SK-N-SH (cell line): ENCODE measurements at regions not wholly inside any gene's neighbourhood (a gene's known extent, or its start where the extent isn't known, plus 50 kb on each side); places are given as distances from the start of the nearest gene placed in this dataset.

Source experiments
- CTCF ChIA-PET: fragments of 300-600, 350-600 bp; formaldehyde crosslinking; extraction: SDS; loops from one replicate; lab custom pipeline; 2021; lab: Yijun Ruan, JAX
- POLR2A ChIA-PET: fragments of 350-600 bp; sonication (Branson Sonifier 250); formaldehyde crosslinking; extraction: SDS; loops from one replicate; lab custom pipeline; 2020; ENCODE audit warnings: antibody characterized with exemption, inconsistent platforms; lab: Yijun Ruan, JAX
- DNase-seq: peaks from one replicate; pipeline ENCODE4 v3.0.0; 2012
- H2AFZ ChIP-seq: fragments of 200-600 bp; sonication (generic); 2 replicates; pipeline ENCODE4 v1.8.1; 2016; ENCODE audit warnings: antibody characterized with exemption, mild to moderate bottlenecking, low read depth
- H3F3A ChIP-seq: fragments of 200-600 bp; sonication (generic); replicated peaks from 2 replicates; pipeline ENCODE3; 2016; ENCODE audit warnings: antibody characterized with exemption, mild to moderate bottlenecking; ENCODE audit not compliant: insufficient read depth
- H3K27ac ChIP-seq, 2 experiments: fragments of 200-500 bp in 1 of 2; fragments of 200-600 bp in 1 of 2; sonication (Bioruptor generic) in 1 of 2; sonication (generic), shearing (Covaris generic) in 1 of 2; 2 replicates each; pipeline versions ENCODE4 v1.5.1 to v1.6.1; 2014 to 2016; ENCODE audit warnings: low read depth in 2 of 2, inconsistent platforms in 1 of 2, low read length in 1 of 2, mild to moderate bottlenecking in 1 of 2, mixed read lengths in 1 of 2
- H3K27me3 ChIP-seq: fragments of 200-600 bp; sonication (generic), shearing (Covaris generic); 2 replicates; pipeline ENCODE4 v1.6.1; 2016; ENCODE audit warnings: mixed run types; ENCODE audit not compliant: insufficient read depth
- H3K36me3 ChIP-seq, 2 experiments: fragments of 200-500 bp in 1 of 2; fragments of 200-600 bp in 1 of 2; sonication (Bioruptor generic) in 1 of 2; sonication (generic) in 1 of 2; replicated peaks in 1 of 2; 2 replicates each; pipeline versions ENCODE3 to v1.5.1; 2014 to 2016; ENCODE audit warnings: low read length in 1 of 2, mild to moderate bottlenecking in 1 of 2; ENCODE audit not compliant: insufficient read depth in 2 of 2, control insufficient read depth in 1 of 2
- H3K4me1 ChIP-seq, 2 experiments: fragments of 200-500 bp in 1 of 2; fragments of 200-600 bp in 1 of 2; sonication (Bioruptor generic) in 1 of 2; sonication (generic), shearing (Covaris generic) in 1 of 2; 2 replicates each; pipeline versions ENCODE4 v1.5.1 to v1.6.1; 2014 to 2016; ENCODE audit warnings: low read depth in 1 of 2, low read length in 1 of 2, mixed run types in 1 of 2; ENCODE audit not compliant: insufficient read depth in 2 of 2, control insufficient read depth in 1 of 2
- H3K4me2 ChIP-seq: fragments of 200-600 bp; sonication (generic), shearing (Covaris generic); 2 replicates; pipeline ENCODE4 v1.6.1; 2017; ENCODE audit warnings: mixed run types
- H3K4me3 ChIP-seq, 2 experiments: fragments of 200-500 bp in 1 of 2; fragments of 200-600 bp in 1 of 2; sonication (Bioruptor generic) in 1 of 2; sonication (generic), shearing (Covaris generic) in 1 of 2; 2 replicates each; pipeline versions ENCODE4 v1.5.1 to v1.8.1; 2014 to 2016; ENCODE audit warnings: low read depth in 2 of 2, inconsistent platforms in 1 of 2, low read length in 1 of 2, mild to moderate bottlenecking in 1 of 2, mixed read lengths in 1 of 2, moderate library complexity in 1 of 2
- H3K79me2 ChIP-seq: fragments of 200-600 bp; sonication (generic); 2 replicates; pipeline ENCODE4 v1.8.1; 2017; ENCODE audit warnings: mild to moderate bottlenecking; ENCODE audit not compliant: insufficient read depth
- H3K9ac ChIP-seq: fragments of 200-600 bp; sonication (generic); 2 replicates; pipeline ENCODE4 v1.6.1; 2017; ENCODE audit warnings: mixed run types
- H3K9me2 ChIP-seq: fragments of 200-600 bp; sonication (generic); 2 replicates; pipeline ENCODE4 v1.6.1; 2017; ENCODE audit warnings: mixed run types
- H3K9me3 ChIP-seq: fragments of 200-600 bp; sonication (generic); 2 replicates; pipeline ENCODE4 v1.6.1; 2017; ENCODE audit warnings: mixed run types, mild to moderate bottlenecking, moderate library complexity
- H4K20me1 ChIP-seq: fragments of 200-600 bp; sonication (generic); 2 replicates; pipeline ENCODE4 v1.6.1; 2017; ENCODE audit warnings: mild to moderate bottlenecking, mixed run types; ENCODE audit not compliant: insufficient read depth
- CHD2 ChIP-seq: fragments of 150-350 bp; IDR thresholded peaks from 2 replicates; pipeline ENCODE4 v1.6.1; 2018; ENCODE audit warnings: low read length; ENCODE audit not compliant: partially characterized antibody
- CTCF ChIP-seq: fragments of 200-600 bp; sonication (generic); IDR thresholded peaks from 2 replicates; pipeline ENCODE4 v1.6.1; 2017; ENCODE audit warnings: antibody characterized with exemption, mild to moderate bottlenecking, moderate library complexity
- ELF1 ChIP-seq: IDR thresholded peaks from 2 replicates; pipeline ENCODE4 v1.4.0; 2012
- EP300 ChIP-seq, 2 experiments: IDR thresholded peaks; 2 replicates each; pipeline versions ENCODE4 v1.4.0 to v1.6.1; 2012; ENCODE audit warnings: borderline replicate concordance in 1 of 2, low read depth in 1 of 2, low read length in 1 of 2
- EZH2phosphoT487 ChIP-seq: fragments of 200-600 bp; sonication (generic); IDR thresholded peaks from 2 replicates; pipeline ENCODE4 v1.6.1; 2017; ENCODE audit warnings: low read depth, mixed run types, mild to moderate bottlenecking, antibody characterized with exemption, moderate library complexity, borderline replicate concordance
- FOSL2 ChIP-seq: IDR thresholded peaks from 2 replicates; pipeline ENCODE4 v1.4.0; 2012; ENCODE audit warnings: low read depth, mild to moderate bottlenecking, moderate library complexity, borderline replicate concordance
- GABPA ChIP-seq: IDR thresholded peaks from 2 replicates; pipeline ENCODE4 v1.4.0; 2012; ENCODE audit warnings: low read depth, mild to moderate bottlenecking
- MAX ChIP-seq: IDR thresholded peaks from 2 replicates; pipeline ENCODE4 v1.4.0; 2012; ENCODE audit warnings: low read depth
- MXI1 ChIP-seq: IDR thresholded peaks from 2 replicates; pipeline ENCODE4 v1.6.1; 2012; ENCODE audit warnings: mild to moderate bottlenecking, low read depth, low read length, improper control_type of control experiment
- NFIC ChIP-seq: IDR thresholded peaks from 2 replicates; pipeline ENCODE4 v1.4.0; 2012; ENCODE audit warnings: borderline replicate concordance
- PBX3 ChIP-seq: IDR thresholded peaks from 2 replicates; pipeline ENCODE4; 2012
- POLR2AphosphoS5 ChIP-seq: IDR thresholded peaks from 2 replicates; pipeline ENCODE4 v1.6.1; 2012; ENCODE audit warnings: low read depth, low read length
- RCOR1 ChIP-seq: fragments of 150-350 bp; IDR thresholded peaks from 2 replicates; pipeline ENCODE4 v1.6.1; 2017; ENCODE audit warnings: antibody characterized with exemption, low read length
- RXRA ChIP-seq: IDR thresholded peaks from 2 replicates; pipeline ENCODE4 v1.4.0; 2012; ENCODE audit warnings: low read depth, mild to moderate bottlenecking, borderline replicate concordance
- SIN3A ChIP-seq: IDR thresholded peaks from 2 replicates; pipeline ENCODE4 v1.6.1; 2012; ENCODE audit warnings: low read depth, mild to moderate bottlenecking, low read length, moderate library complexity, borderline replicate concordance
- SMC3 ChIP-seq: IDR thresholded peaks from 2 replicates; pipeline ENCODE4 v1.6.1; 2012; ENCODE audit warnings: low read depth, low read length, improper control_type of control experiment
- TEAD4 ChIP-seq: IDR thresholded peaks from 2 replicates; pipeline ENCODE4 v1.4.0; 2012; ENCODE audit warnings: mild to moderate bottlenecking, borderline replicate concordance; ENCODE audit not compliant: insufficient read depth
- USF2 ChIP-seq: fragments of 150-350 bp; IDR thresholded peaks from 2 replicates; pipeline ENCODE4 v1.6.1; 2017; ENCODE audit warnings: antibody characterized with exemption, low read length, low read depth, borderline replicate concordance
- YY1 ChIP-seq: IDR thresholded peaks from 2 replicates; pipeline ENCODE4 v1.4.0; 2012; ENCODE audit warnings: low read depth, mild to moderate bottlenecking
- ZBTB33 ChIP-seq: IDR thresholded peaks from 2 replicates; pipeline ENCODE4 v1.4.0; 2012; ENCODE audit warnings: low read depth, borderline replicate concordance
- WGBS: methylation state at CpG from one replicate; pipeline ENCODE4 v1.1.6; 2017; ENCODE audit warnings: low lambda C conversion rate; 5-methylcytosine and 5-hydroxymethylcytosine counted together

GRCh38 chr3:8399686-8400085, 101.9 kb upstream of the LMCD1 start:
- Histone ChIP-seq H3K36me3 (no peaks in the 10 kb centered on the region), H3F3A (no peaks in the 10 kb centered on the region), H3K27me3 (no peaks in the 10 kb centered on the region), H3K9me3 (no peaks in the 10 kb centered on the region), H3K4me3 (no peak overlapping the region), H3K27ac (no peak overlapping the region), H3K4me1 (no peaks in the 10 kb centered on the region), H3K79me2 (no peaks in the 10 kb centered on the region), H3K9me2 (no peaks in the 10 kb centered on the region), H3K9ac (no peak overlapping the region), H2AFZ (no peak overlapping the region), H3K4me2 (no peak overlapping the region), H4K20me1 (no peaks in the 10 kb centered on the region)
- 38% methylated on average over 3 of the region's 3 CpGs for WGBS
- TF ChIP-seq EP300 (IDR thresholded peaks at IDR 0.05; ENCODE audit: borderline replicate concordance in 1 of 2, low read depth in 1 of 2, low read length in 1 of 2) (no peak), GABPA (no peak), POLR2AphosphoS5 (no peak), YY1 (no peak), RXRA (no peak), NFIC (no peak), CTCF (no peak), ZBTB33 (no peak), SIN3A (no peak), EZH2phosphoT487 (no peak), RCOR1 (no peak), TEAD4 (no peak), MXI1 (no peak), ELF1 (no peak), MAX (no peak), SMC3 (no peak), PBX3 (no peak), FOSL2 (no peak), CHD2 (no peak), USF2 (no peak)
- ChIA-PET POLR2A (no interaction called here), CTCF (interaction anchor here (1.0 kb wide), 1 partner anchor 15 kb away, joined by 3 read pairs; no protein-coding TSS in a partner anchor)
- no peak for DNase-seq
